HL-60 (cell line): ENCODE measurements at regions not wholly inside any gene's neighbourhood (a gene's known extent, or its start where the extent isn't known, plus 50 kb on each side); places are given as distances from the start of the nearest gene placed in this dataset.

ENCODE experiments used
- DNase-seq, 2 experiments: peaks; one replicate each; pipeline ENCODE4 v3.0.0-alpha.2; 2010 to 2020; ENCODE audit warnings: low read depth in 1 of 2, low spot score in 1 of 2
- H3K27ac ChIP-seq: fragments of 250-450 bp; sonication (Bioruptor Pico); replicated peaks from 2 replicates; pipeline ENCODE4 v1.5.1; 2020; ENCODE audit warnings: mild to moderate bottlenecking, moderate library complexity
- H3K27me3 ChIP-seq: fragments of 250-450 bp; sonication (Bioruptor Pico); 2 replicates; pipeline ENCODE4 v1.5.1; 2021; ENCODE audit warnings: mild to moderate bottlenecking, moderate library complexity; ENCODE audit not compliant: insufficient read depth, poor library complexity, severe bottlenecking
- H3K4me3 ChIP-seq: replicated peaks from 2 replicates; pipeline ENCODE4 v1.5.1; 2011; ENCODE audit warnings: mild to moderate bottlenecking, control low read depth, low read length; ENCODE audit not compliant: insufficient read depth
- CTCF ChIP-seq: IDR thresholded peaks from one replicate; pipeline ENCODE4 v1.5.1; 2011; ENCODE audit warnings: low read length, control low read depth, inconsistent platforms; ENCODE audit not compliant: insufficient read depth
- GABPA ChIP-seq: IDR thresholded peaks from 2 replicates; pipeline ENCODE4 v1.6.1; 2012; ENCODE audit warnings: low read depth
- POLR2AphosphoS5 ChIP-seq: IDR thresholded peaks from 2 replicates; pipeline ENCODE4 v1.6.1; 2012; ENCODE audit warnings: low read depth
- SPI1 ChIP-seq: IDR thresholded peaks from 2 replicates; pipeline ENCODE4 v1.6.1; 2012; ENCODE audit warnings: low read depth, mild to moderate bottlenecking, borderline replicate concordance
- TF ChIP-seq, protein P1 (sequence below): IDR thresholded peaks from 2 replicates; pipeline ENCODE4 v1.6.1; 2012; ENCODE audit warnings: low read depth; ENCODE audit not compliant: insufficient replicate concordance

DNA sequence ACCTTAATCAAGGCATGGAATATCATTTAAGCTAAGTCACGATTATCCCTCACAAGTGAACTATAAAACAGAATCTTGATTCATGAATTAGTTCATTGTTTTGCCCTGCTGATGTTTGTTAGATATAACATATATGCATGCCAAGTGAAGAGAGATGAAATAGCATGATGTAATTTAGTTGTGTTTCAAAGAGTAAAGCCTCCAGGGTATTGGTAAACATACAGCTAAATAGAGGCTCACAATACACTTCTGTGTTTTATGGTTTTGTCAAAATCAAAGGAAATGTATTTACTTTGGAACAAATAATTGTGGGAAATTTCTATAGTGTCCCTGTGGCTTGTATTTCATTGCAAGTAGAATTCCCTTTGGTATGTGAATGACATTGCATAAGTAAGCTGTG, 69.0 kb upstream of the LEF1 start:
- no peak overlapping the region for H3K4me3 ChIP-seq
- DNase-seq = no peak
- no peak for TF ChIP-seq GABPA
- no peak for TF ChIP-seq POLR2AphosphoS5
- no peak for TF ChIP-seq SPI1
- TF ChIP-seq, protein P1, sequence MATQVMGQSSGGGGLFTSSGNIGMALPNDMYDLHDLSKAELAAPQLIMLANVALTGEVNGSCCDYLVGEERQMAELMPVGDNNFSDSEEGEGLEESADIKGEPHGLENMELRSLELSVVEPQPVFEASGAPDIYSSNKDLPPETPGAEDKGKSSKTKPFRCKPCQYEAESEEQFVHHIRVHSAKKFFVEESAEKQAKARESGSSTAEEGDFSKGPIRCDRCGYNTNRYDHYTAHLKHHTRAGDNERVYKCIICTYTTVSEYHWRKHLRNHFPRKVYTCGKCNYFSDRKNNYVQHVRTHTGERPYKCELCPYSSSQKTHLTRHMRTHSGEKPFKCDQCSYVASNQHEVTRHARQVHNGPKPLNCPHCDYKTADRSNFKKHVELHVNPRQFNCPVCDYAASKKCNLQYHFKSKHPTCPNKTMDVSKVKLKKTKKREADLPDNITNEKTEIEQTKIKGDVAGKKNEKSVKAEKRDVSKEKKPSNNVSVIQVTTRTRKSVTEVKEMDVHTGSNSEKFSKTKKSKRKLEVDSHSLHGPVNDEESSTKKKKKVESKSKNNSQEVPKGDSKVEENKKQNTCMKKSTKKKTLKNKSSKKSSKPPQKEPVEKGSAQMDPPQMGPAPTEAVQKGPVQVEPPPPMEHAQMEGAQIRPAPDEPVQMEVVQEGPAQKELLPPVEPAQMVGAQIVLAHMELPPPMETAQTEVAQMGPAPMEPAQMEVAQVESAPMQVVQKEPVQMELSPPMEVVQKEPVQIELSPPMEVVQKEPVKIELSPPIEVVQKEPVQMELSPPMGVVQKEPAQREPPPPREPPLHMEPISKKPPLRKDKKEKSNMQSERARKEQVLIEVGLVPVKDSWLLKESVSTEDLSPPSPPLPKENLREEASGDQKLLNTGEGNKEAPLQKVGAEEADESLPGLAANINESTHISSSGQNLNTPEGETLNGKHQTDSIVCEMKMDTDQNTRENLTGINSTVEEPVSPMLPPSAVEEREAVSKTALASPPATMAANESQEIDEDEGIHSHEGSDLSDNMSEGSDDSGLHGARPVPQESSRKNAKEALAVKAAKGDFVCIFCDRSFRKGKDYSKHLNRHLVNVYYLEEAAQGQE = no peak
- no peak for TF ChIP-seq CTCF

GRCh38 chr4:108236264-108236663, 67.5 kb upstream of the LEF1 start:
- H3K4me3 ChIP-seq = no peak overlapping the region
- no peaks in the 10 kb centered on the region for H3K27me3 ChIP-seq
- H3K27ac ChIP-seq = no peak overlapping the region
- no peak for DNase-seq
- no peak for TF ChIP-seq CTCF
- no peak for TF ChIP-seq SPI1
- no peak for TF ChIP-seq GABPA
- no peak for TF ChIP-seq POLR2AphosphoS5
- TF ChIP-seq, protein P1 = no peak

More for the DNA sequence above, 69.0 kb upstream of the LEF1 start:
- Histone ChIP-seq H3K27me3 (no peaks in the 10 kb centered on the region), H3K27ac (no peak overlapping the region)

- no peaks in the 10 kb centered on the region for H3K27me3 ChIP-seq
- TF ChIP-seq CTCF (no peak), SPI1 (peak; percentile 74)
- no peak overlapping the region for H3K4me3 ChIP-seq
- peak in 1 of 2 experiments; percentile 45 for DNase-seq
- H3K27ac ChIP-seq = no peak overlapping the region
These were observed 59.2 kb upstream of the LEF1 start for GRCh38 chr4:108227923-108228322.

- no peak for TF ChIP-seq POLR2AphosphoS5
- no peak for TF ChIP-seq CTCF
- TF ChIP-seq SPI1 = no peak
- TF ChIP-seq GABPA = no peak
- TF ChIP-seq, protein P1 = no peak
- no peaks in the 10 kb centered on the region for H3K27me3 ChIP-seq
- no peak for DNase-seq
- no peak overlapping the region for H3K27ac ChIP-seq
- no peak overlapping the region for H3K4me3 ChIP-seq
These were observed 55.9 kb upstream of the LEF1 start for GRCh38 chr4:108224611-108225053.
